GM10266 (cell line): ENCODE measurements at regions not wholly inside any gene's neighbourhood (a gene's known extent, or its start where the extent isn't known, plus 50 kb on each side); places are given as distances from the start of the nearest gene placed in this dataset.

Experiments
- DNase-seq: peaks from one replicate; pipeline ENCODE4 v3.0.0; 2012; ENCODE audit errors: extremely low spot score
- TF ChIP-seq, protein P1 (sequence below): IDR thresholded peaks from 2 replicates; pipeline ENCODE4 v1.5.1; 2012; ENCODE audit warnings: mild to moderate bottlenecking, low read depth; ENCODE audit not compliant: control insufficient read depth, insufficient read depth; ENCODE audit errors: missing control alignments

DNA sequence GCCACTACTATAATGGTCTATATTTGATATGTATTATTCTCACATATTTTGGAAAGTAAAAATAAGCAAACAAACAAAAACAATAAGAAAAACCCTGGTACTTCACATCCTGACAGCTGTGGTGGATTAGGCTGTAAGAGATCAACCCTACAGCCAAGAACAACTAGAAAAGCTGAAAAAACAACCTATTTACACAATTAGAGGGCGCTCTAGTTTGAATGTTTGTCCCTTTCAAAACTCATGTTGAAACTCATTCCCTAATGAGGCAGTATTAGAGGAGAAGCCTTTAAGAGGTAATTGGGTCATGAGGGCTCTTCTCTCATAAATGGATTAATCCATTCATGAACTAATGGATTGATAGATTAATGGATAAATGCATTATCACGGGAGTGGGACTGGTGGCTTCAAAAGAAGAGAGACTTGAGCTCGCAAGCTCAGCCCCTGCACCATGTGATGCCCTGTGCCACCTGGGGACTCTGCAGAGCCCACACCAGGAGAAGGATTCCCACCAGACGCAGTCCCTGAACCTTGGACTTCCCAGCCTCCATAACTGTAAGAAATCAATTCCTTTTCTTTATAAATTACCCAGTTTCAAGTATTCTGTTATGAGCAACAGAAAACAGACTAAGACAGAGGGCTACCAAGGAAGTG lies 733.9 kb upstream of the ARGLU1 start:
- TF ChIP-seq, protein P1, sequence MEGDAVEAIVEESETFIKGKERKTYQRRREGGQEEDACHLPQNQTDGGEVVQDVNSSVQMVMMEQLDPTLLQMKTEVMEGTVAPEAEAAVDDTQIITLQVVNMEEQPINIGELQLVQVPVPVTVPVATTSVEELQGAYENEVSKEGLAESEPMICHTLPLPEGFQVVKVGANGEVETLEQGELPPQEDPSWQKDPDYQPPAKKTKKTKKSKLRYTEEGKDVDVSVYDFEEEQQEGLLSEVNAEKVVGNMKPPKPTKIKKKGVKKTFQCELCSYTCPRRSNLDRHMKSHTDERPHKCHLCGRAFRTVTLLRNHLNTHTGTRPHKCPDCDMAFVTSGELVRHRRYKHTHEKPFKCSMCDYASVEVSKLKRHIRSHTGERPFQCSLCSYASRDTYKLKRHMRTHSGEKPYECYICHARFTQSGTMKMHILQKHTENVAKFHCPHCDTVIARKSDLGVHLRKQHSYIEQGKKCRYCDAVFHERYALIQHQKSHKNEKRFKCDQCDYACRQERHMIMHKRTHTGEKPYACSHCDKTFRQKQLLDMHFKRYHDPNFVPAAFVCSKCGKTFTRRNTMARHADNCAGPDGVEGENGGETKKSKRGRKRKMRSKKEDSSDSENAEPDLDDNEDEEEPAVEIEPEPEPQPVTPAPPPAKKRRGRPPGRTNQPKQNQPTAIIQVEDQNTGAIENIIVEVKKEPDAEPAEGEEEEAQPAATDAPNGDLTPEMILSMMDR = no peak
- DNase-seq = no peak

DNA sequence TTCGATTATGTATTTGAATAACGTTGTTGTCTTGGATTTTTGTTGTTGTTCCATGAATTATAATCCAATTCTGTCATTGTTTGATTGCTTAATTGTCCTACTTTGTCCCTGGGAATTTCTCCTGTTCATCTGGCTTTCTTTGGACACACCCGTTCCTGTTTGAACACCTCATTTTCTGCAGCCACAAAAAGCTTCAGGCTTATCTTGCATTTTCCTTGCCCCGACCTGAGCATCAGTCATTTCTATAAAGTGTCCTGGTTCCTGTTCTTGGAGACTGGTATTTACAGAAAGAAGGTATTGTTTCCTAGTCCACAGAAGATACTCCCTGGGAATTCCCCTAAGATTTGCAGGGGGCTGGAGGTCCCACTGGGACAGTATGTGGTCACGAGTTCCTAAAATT lies 731.8 kb upstream of the ARGLU1 start:
- no peak for DNase-seq
- TF ChIP-seq, protein P1 = no peak

DNA sequence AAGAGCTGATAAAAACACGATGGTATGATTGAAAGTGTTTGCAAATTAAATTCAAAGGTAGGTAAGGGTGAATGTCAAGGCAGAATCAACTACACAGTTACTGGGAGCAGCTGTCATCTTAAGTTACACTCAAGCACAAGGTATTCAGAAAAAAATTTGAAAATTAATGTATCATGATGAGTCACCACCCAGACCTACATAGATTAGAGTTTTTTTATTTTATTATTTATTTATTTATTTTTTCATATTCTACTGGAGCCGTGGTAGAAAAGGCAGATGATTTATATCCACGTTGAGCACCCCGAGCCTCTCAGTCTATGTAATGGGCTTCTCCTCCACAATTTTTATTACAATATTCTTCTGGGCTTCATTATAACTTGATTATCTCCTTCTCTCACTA lies 728.9 kb upstream of the ARGLU1 start:
- no peak for DNase-seq

DNA sequence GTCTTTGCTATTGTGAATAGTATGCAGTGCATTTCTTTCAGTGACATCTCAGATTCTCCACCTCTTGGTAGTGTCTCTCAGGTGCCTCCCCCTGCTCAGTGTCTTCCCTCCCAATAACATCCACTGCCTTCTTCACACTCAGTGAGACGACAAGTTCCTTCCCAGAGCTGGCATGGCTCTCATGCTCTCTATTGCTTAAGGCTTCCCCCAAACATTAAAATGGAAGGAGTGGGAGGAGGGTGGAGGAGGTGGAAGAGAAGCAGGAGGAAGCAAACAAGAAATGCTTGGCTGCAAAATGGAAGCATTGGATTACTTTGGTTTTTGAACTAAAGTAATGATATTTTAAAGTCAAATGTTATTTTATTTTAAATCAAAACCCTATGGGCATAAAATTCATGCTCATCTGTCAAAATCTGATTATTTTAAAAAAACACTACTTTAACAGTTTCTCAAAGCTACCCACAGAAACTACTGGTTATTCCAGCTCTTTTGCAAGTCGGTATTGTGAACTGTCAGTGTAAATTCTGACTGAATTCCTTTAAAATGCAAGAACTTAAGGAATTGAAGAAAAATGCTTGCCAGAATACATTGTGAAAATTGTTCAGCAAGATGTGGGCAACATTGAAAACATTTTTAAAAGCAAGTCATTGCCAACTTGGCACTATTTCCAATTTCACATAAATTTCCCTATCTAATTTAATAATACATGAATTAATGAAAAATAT lies 727.6 kb upstream of the ARGLU1 start:
- TF ChIP-seq, protein P1 = no peak

More for the DNA sequence above, 728.9 kb upstream of the ARGLU1 start:
- TF ChIP-seq, protein P1 = no peak

DNA sequence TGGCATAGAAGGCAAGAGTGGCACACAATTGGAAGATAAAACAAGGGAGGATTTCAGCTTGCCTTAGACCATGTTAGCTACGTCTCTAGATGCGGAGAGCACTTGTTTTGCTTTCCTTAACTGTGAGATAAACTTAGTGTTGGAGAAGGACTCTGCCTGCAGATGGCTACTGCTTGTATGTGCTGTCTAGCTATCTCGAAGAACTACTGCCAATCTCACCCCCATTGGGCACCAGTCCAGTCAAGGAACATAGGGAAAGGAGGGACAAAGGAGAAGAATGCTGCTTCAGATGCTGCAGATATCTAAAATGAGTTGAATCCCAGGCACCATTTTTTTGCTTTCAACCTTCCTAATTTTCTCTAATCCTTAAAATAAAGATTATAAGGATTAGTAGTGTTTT lies 726.0 kb upstream of the ARGLU1 start:
- DNase-seq = no peak
- TF ChIP-seq, protein P1 = no peak

More for the DNA sequence above, 727.6 kb upstream of the ARGLU1 start:
- no peak for DNase-seq

DNA sequence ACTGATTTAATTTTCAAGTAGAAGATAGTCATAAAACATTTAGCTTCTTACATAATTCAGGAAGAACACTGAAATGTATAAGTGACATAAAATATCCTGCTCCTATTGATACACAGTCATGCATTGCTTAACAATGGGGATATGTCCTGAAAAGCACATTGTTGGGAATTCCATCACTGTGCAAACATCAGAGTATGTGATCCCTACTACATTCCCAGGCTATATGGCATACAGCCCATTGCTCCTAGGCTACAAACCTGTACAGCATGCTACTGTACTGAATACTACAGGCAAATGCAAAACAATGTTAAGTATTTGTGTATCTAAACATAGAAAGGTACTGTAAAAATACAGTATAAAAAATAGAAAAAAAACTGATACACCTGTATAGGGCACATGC lies 723.9 kb upstream of the ARGLU1 start:
- DNase-seq = no peak
- TF ChIP-seq, protein P1 = no peak

DNA sequence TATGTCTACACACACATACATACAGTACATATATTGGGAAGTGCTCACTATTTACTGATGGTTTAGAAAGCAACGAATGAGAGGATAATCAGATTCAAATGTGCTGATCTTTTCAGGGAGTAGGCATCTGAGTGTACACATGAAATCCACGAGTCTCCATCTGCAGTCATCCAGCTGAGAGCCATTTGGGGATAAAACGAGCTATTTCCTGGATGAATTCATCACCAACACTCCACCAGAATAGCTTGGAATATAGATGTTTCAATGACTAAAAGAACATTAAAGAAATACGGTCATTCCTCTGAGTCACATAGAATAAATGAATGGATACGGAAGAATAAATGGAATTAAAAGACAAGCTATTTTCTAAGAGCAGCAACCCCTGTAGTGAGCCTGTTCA lies 721.6 kb upstream of the ARGLU1 start:
- TF ChIP-seq, protein P1 = no peak
- no peak for DNase-seq
